GM12878 (cell line): ENCODE measurements at regions not wholly inside any gene's neighbourhood (a gene's known extent, or its start where the extent isn't known, plus 50 kb on each side); places are given as distances from the start of the nearest gene placed in this dataset.

Source experiments
- ATAC-seq: fragments of 200-7000 bp; cut with Tn5 transposase; 3 replicates; pipeline ENCODE4 v1.9.1; 2020; ENCODE audit warnings: mild to moderate bottlenecking, moderate library complexity
- BruUV-seq: library from RNA; stranded (reverse); fragments of 400-500 nt; replicated peaks from 2 replicates; lab custom pipeline; 2021; lab: Mats Ljungman, UMichigan
- CTCF ChIA-PET: fragments of 300-600 bp; sonication (Branson Sonifier 250); formaldehyde crosslinking; extraction: SDS; loops from one replicate; lab custom pipeline; 2021; ENCODE audit warnings: inconsistent platforms; lab: Yijun Ruan, JAX
- POLR2A ChIA-PET: fragments of 350-600 bp; formaldehyde crosslinking; extraction: SDS; loops from one replicate; lab custom pipeline; 2021; ENCODE audit warnings: inconsistent platforms; lab: Charles Lee
- RAD21 ChIA-PET: fragments of 300-600 bp; sonication (Branson Sonifier 250); formaldehyde crosslinking; loops from one replicate; lab custom pipeline; 2023; ENCODE audit warnings: antibody characterized with exemption; ENCODE audit not compliant: unreplicated experiment; lab: Charles Lee
- SMC1A ChIA-PET: fragments of 300-600 bp; sonication (Branson Sonifier 250); formaldehyde crosslinking; loops from one replicate; lab custom pipeline; 2023; ENCODE audit not compliant: unreplicated experiment, uncharacterized antibody; lab: Charles Lee
- DNase-seq: peaks from one replicate; pipeline ENCODE4 v3.0.0-alpha.2; 2011; ENCODE audit warnings: low read depth, low spot score
- FAIRE-seq: peaks from 3 replicates; lab custom pipeline; 2011; peaks lifted over from hg19 to GRCh38; lab: Jason Lieb, UNC
- H2AFZ ChIP-seq: 2 replicates; pipeline ENCODE4 v1.6.0; 2011; ENCODE audit warnings: low read depth, low read length, control low read depth; ENCODE audit not compliant: control insufficient read depth
- H3K27ac ChIP-seq: 2 replicates; pipeline ENCODE4 v1.5.1; 2011; ENCODE audit warnings: control low read depth; ENCODE audit not compliant: control insufficient read depth, insufficient read depth
- H3K27me3 ChIP-seq, 2 experiments: replicated peaks in 1 of 2; 2 replicates each; pipeline versions ENCODE4 v1.6.0 to v1.6.1; 2011; ENCODE audit warnings: low read length in 1 of 2; ENCODE audit not compliant: control insufficient read depth in 2 of 2, insufficient read depth in 2 of 2
- H3K36me3 ChIP-seq, 2 experiments: 2 replicates each; pipeline ENCODE4 v1.5.1; 2011; ENCODE audit warnings: low read length in 1 of 2; ENCODE audit not compliant: control insufficient read depth in 2 of 2, insufficient read depth in 2 of 2
- H3K4me1 ChIP-seq: 2 replicates; pipeline ENCODE4 v1.6.1; 2011; ENCODE audit warnings: mild to moderate bottlenecking, low read length, moderate library complexity, mixed read lengths; ENCODE audit not compliant: control insufficient read depth, insufficient read depth
- H3K4me2 ChIP-seq: 2 replicates; pipeline ENCODE4 v1.6.0; 2011; ENCODE audit warnings: control low read depth; ENCODE audit not compliant: control insufficient read depth, insufficient read depth
- H3K4me3 ChIP-seq: fragments of 200-600 bp; sonication (generic); 2 replicates; pipeline ENCODE4 v1.5.1; 2016
- H3K79me2 ChIP-seq: 2 replicates; pipeline ENCODE4 v1.6.0; 2011; ENCODE audit warnings: low read length; ENCODE audit not compliant: control insufficient read depth, insufficient read depth
- H3K9ac ChIP-seq: 2 replicates; pipeline ENCODE4 v1.8.0; 2011; ENCODE audit warnings: low read length, control low read depth, mixed read lengths; ENCODE audit not compliant: control insufficient read depth, insufficient read depth
- H3K9me3 ChIP-seq: replicated peaks from 3 replicates; pipeline ENCODE4 v1.5.1; 2011; ENCODE audit warnings: mild to moderate bottlenecking, low read length; ENCODE audit not compliant: control insufficient read depth, insufficient read depth
- H4K20me1 ChIP-seq: 2 replicates; pipeline ENCODE4 v1.6.0; 2011; ENCODE audit not compliant: control insufficient read depth, insufficient read depth
- ESRRA ChIP-seq: IDR thresholded peaks from 2 replicates; pipeline ENCODE4 v1.6.1; 2012; ENCODE audit warnings: mild to moderate bottlenecking, low read length, improper control_type of control experiment
- ETV6 ChIP-seq, 2 experiments: fragments of 450-650 bp in 1 of 2; IDR thresholded peaks in 1 of 2; conservative IDR thresholded peaks in 1 of 2; 2 replicates each; pipeline ENCODE4 v1.6.1; 2014; ENCODE audit warnings: antibody characterized with exemption in 1 of 2, borderline replicate concordance in 1 of 2, low read depth in 1 of 2, mild to moderate bottlenecking in 1 of 2, moderate library complexity in 1 of 2
- MTA3 ChIP-seq: IDR thresholded peaks from 2 replicates; pipeline ENCODE4 v1.6.1; 2012; ENCODE audit warnings: low read length, inconsistent platforms, borderline replicate concordance
- NFYA ChIP-seq: IDR thresholded peaks from 2 replicates; pipeline ENCODE4 v1.6.1; 2011; ENCODE audit warnings: low read depth, mild to moderate bottlenecking, low read length, improper control_type of control experiment, borderline replicate concordance
- NR2C1 ChIP-seq: fragments of 450-650 bp; IDR thresholded peaks from 2 replicates; pipeline ENCODE4 v1.6.1; 2017; ENCODE audit warnings: antibody characterized with exemption, mild to moderate bottlenecking, moderate library complexity
- SP1 ChIP-seq: IDR thresholded peaks from one replicate; pipeline ENCODE4 v1.6.1; 2011; ENCODE audit warnings: low read depth, low read length
- SUPT20H ChIP-seq: IDR thresholded peaks from 2 replicates; pipeline ENCODE4 v1.6.1; 2011; ENCODE audit warnings: low read depth, mild to moderate bottlenecking, low read length, moderate library complexity, borderline replicate concordance; ENCODE audit not compliant: control insufficient read depth
- ZSCAN29 ChIP-seq: fragments of 450-650 bp; IDR thresholded peaks from 2 replicates; pipeline ENCODE4 v1.6.1; 2017; ENCODE audit warnings: mild to moderate bottlenecking, moderate library complexity
- WGBS: methylation state at CpG from one replicate; pipeline ENCODE4 v1.1.6; 2016; ENCODE audit warnings: low lambda C conversion rate; ENCODE audit not compliant: insufficient replicate concordance, insufficient coverage; ENCODE audit errors: missing lambda C conversion rate; 5-methylcytosine and 5-hydroxymethylcytosine counted together
- in situ Hi-C: fragments of 300-500 bp; cut with MboI; formaldehyde crosslinking; loops from 9 replicates; pipeline ENCODE4 v1.14.3; 2018; ENCODE audit warnings: mixed read lengths
- intact Hi-C: fragments of 100-400 bp; cut with micrococcal nuclease; formaldehyde crosslinking; loops from one replicate; pipeline ENCODE4 v1.14.2; 2022; ENCODE audit not compliant: unreplicated experiment

GRCh38 chr15:87144775-87145174 lies 1065.1 kb downstream of the AGBL1 start:
- WGBS, result 0% methylated on average over 1 of the region's 1 CpG
- BruUV-seq, result no TSS peak
- no peak for ATAC-seq
- Histone ChIP-seq H3K4me2 (no peak overlapping the region), H3K4me3 (no peak overlapping the region), H3K27me3 (no peaks in the 10 kb centered on the region), H2AFZ (no peak overlapping the region), H3K4me1 (no peaks in the 10 kb centered on the region), H3K36me3 (no peaks in the 10 kb centered on the region), H3K79me2 (no peaks in the 10 kb centered on the region), H3K9ac (no peak overlapping the region), H3K27ac (no peak overlapping the region), H4K20me1 (no peaks in the 10 kb centered on the region), H3K9me3 (no peaks in the 10 kb centered on the region)
- ChIA-PET POLR2A (no interaction called here), CTCF (interaction anchor here (0.6 kb wide), 1 partner anchor 1284 kb away, joined by 3 read pairs; no protein-coding TSS in a partner anchor), SMC1A (no interaction called here), RAD21 (no interaction called here)
- no peak for DNase-seq
- in situ Hi-C loops, result no loop called here
- intact Hi-C loops, result no loop called here
- TF ChIP-seq ZSCAN29 (no peak), SUPT20H (no peak), SP1 (no peak), ESRRA (no peak), ETV6 (conservative IDR thresholded peaks at IDR 0.05 in 1 of 2, IDR thresholded peaks at IDR 0.05 in 1 of 2; ENCODE audit: borderline replicate concordance in 1 of 2, low read depth in 1 of 2) (no peak), NFYA (no peak)
- FAIRE-seq, result no peak

- RAD21 ChIA-PET, result no interaction called here
- H3K27me3 ChIP-seq, result no peaks in the 10 kb centered on the region
- FAIRE-seq (no peak), ATAC-seq (no peak), DNase-seq (no peak)
- H3K4me2 ChIP-seq, result no peak overlapping the region
- no peak overlapping the region for H3K27ac ChIP-seq
- POLR2A ChIA-PET, result no interaction called here
- SMC1A ChIA-PET, result no interaction called here
- H3K4me3 ChIP-seq, result no peak overlapping the region
- H3K36me3 ChIP-seq, result no peaks in the 10 kb centered on the region
- intact Hi-C loops (no loop called here), in situ Hi-C loops (no loop called here)
- no peaks in the 10 kb centered on the region for H3K9me3 ChIP-seq
- BruUV-seq, result no TSS peak
- no peaks in the 10 kb centered on the region for H3K4me1 ChIP-seq
- no peaks in the 10 kb centered on the region for H3K79me2 ChIP-seq
- no peaks in the 10 kb centered on the region for H4K20me1 ChIP-seq
- TF ChIP-seq MTA3 (no peak), NR2C1 (no peak)
- no peak overlapping the region for H3K9ac ChIP-seq
- CTCF ChIA-PET, result no interaction called here
- H2AFZ ChIP-seq, result no peak overlapping the region
Measured at GRCh38 chr15:87142096-87142495, 1062.4 kb downstream of the AGBL1 start.
